CD4-positive, alpha-beta T cell treated with Interleukin-17A for 4 hours (primary cell): ENCODE measurements at regions not wholly inside any gene's neighbourhood (a gene's known extent, or its start where the extent isn't known, plus 50 kb on each side); places are given as distances from the start of the nearest gene placed in this dataset.

ENCODE experiments used
- DNase-seq: peaks from one replicate; pipeline ENCODE4 v3.0.0-alpha.2; 2020; ENCODE audit warnings: mixed read lengths

DNA sequence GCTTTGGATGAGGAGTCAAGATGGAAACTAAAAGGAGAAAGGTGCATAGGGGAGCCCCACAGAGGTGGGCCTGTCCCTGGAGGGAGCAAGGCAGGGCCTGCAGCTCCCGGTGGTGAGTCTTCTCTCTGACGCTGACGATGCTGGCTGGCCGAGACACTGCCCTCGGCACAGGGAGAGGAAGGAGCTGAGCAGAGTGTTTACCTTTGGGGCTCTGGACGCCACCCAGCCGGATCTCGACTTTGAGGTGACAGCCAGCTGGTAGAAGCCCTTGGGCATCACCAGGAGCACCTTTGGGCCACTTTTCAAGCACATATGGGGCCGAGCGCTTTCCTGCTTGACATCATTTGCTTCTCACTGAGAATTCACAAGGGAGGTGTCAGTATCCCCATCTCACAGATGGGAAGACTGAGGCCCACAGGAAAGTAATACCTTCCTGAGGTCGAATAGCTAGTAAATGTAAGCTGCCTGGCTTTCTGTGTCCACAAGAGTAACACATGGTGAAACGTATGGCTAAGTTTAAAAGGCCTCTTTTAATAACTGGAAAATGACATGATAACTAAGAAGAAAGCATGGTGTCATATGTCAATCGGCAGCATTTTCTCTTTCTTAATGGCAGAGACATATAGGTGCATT is 294.3 kb upstream of the TNRC6C start:
- no peak for DNase-seq

DNA sequence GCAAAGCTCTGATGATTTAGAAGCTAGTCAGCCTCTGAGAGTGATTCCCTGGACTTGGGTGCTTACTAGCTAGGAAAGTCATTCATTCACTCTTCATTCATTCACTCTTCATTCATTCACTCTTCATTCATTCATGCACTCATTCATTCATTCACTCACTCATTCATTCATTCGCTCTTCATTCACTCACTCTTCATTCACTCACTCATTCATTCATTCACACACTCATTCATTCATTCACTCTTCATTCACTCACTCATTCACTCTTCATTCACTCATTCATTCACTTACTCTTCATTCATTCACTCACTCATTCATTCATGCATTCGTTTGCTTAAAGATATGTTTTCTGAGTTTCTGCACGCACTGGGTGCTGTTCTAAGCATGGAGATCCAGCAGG is 292.7 kb upstream of the TNRC6C start:
- DNase-seq: no peak

DNA sequence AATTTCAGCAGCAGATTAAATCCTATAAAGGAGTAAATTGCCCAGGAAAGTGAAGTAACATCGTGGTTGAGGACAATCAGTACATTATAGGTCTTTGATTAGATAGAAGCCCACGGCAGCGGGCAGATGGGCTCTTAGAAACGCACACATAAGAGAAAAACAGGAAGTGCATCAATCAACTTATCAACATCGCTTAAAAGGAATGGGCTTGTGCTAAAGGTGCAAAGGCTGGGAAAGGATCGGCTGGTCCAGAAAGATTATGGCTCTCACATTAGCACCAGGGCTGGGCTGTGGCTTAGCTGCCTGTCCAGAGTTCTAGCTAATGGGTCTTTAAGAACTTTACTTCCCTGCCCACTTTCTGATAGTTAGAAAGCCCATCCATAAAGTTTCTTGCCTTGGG is 292.0 kb upstream of the TNRC6C start:
- no peak for DNase-seq

DNA sequence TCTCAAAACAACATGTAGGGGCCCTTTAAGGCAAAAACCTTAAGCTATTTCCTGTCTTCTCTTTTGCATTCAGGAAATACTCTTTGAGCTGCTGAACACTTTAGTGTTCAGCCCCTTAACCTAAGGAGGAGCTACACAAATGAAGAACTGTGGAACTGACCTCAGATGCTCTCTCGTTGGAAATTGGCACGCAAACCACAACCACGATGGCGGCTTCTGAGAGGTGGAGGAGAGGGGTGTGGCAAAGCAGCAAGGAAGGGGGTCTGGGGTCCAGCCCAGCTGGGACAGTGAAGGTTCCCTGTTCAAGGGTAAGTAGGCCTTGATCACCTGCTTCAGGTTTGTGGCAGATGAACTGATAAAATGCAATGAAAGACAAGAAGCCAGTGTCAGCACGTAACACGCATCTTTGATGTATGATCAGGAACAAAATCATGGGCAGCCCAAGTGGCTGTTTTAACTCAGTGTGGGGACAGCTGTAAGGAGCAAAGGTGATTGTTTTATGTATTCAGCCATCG is 291.6 kb upstream of the TNRC6C start:
- DNase-seq: peak; percentile 71

DNA sequence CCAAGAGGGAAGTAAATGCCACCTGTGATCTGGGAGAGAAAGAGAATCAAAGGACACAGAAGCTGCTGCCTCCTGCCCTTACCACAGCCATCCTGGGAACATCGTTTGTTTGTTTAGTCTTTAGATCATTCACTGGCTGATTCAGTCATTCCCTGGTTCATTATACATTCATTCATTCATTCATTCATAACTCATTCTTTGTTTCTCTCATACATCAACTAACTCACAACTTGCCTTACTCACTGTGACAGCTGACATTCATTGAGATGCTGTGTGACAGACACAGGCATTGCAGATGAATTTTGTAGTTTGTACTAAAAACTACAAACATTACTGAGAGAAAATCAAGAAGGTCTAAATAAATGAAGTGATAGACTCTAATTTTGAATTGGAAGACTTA is 291.0 kb upstream of the TNRC6C start:
- no peak for DNase-seq

DNA sequence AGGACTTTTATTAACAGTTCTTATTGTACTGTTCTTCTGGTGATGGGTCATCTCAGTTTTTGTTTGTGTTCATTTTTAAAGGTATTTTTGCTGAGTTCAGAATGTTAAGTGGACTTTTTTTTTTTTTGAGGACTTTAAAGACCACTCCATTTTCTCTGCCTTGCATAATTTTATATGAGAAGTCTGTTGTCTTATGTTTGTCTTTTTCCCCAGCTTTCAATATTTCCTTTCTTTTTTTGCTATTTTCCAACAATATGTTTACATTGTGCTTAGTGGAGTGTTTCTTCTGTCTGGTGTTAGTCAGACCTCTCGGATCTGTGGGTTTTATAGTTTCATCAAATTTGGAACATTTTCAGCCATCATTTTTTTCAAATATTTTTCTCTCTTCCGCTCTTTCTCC is 290.0 kb upstream of the TNRC6C start:
- DNase-seq: no peak

DNA sequence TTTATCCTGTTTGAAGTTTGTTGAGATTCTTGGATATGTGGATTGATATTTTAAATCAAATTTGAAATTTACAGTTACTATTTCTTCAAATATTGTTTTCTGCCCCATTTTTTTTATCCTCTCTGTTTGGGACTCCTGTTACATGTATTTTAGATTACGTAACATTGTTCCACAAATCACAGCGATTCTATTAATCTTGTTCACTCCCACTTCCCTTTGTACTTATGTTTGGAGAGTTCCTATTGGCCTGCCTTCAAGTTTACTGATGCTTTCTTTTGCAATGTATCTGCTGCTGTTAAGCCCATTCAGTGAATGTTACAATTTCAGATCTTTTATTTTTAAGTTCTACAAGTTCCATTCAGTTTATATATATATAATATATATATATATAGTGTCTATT is 288.3 kb upstream of the TNRC6C start:
- no peak for DNase-seq

DNA sequence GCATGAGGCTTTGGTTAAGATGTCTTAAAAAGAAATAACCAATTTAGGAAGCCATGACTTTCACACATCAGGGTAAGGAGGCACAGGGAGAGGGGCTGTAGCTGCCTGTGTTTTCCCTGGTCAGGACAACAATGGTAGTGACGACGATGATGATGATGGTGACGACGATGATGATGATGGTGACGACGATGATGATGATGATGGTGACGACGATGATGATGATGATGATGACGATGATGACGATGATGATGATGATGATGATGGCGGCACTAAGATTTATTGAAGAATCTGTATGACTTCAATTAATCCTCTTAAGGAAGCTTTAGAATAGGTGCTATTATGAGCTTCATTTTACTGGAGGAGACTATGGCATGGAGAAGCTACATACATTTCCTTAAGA is 284.1 kb upstream of the TNRC6C start:
- no peak for DNase-seq

DNA sequence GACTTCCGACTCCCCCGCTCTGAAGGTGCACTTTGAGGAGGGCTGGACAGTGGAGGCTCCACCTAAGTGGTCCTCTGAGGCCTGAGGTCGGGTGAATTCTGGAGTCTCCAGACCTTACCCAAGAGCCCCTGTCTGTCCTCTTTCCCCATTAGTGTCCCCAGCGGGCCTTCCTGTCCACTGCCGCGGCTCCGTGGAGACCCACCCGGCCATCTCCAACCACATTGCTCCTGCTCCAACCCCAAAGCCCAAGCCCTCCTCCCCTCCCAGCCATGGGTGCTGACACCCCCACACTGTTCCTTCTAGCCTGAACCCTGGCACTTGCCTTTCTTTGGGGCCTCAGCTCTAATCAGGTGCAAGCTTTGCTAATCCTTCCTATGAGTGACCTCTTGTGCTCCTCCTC is 283.1 kb upstream of the TNRC6C start:
- no peak for DNase-seq

DNA sequence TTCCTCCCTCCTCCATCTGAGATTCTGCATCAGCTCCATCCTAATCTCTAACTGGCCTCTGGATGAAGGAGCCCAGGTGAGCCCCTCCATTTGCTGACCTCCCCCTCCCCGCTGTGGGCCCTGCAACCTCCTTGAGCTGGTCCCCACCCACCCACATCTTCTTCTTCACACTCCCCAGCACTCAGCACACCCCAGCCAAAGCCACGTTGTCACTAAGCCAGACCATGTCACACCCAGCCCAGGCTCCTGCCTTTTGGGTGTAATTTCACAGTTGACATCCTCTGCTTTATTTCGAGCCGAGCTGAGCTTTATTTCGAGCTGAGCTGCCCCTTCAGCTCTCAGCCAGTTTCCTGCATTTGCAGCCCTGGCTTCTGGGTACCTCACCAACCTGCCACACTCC is 282.7 kb upstream of the TNRC6C start:
- DNase-seq: no peak

DNA sequence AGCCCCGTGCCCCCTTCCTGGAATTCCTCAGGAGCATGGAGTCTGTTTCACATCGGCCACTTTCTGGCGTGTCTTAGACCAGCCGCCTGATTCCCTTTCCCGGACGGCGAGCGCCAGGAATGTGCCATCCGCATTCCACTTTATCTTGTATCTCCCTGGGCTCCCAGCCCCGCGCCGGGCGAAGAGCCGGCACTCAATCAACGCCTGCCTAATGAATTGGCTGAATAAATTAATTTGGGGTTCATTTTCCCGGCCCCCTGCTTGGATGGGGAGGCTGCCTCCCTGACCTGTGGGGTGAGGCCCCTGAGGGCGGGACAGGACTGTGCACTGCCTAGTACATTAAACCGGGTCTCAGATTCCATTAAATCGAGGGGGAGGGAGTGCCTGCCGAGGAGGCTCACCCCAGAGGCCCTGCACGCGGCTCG is 282.3 kb upstream of the TNRC6C start:
- DNase-seq: no peak

DNA sequence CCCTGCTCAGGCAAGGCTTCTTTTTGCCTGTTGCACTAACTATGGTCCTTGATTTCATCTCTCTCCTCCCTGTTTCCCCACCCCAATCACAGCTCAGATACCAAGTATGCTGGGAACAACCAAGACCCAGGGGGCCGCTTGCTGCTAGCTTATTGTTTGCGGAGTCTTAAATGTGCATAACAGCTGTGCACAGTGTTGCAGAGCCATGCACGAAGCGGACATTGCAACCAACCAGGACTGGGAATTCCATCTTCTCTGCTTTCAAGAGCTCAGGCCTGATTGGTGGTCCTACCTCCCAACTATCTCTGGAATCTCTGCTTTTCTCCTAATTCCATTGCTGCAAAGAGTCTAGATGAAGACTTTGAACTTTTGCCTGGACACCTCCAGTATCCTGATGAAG is 281.3 kb upstream of the TNRC6C start:
- no peak for DNase-seq

DNA sequence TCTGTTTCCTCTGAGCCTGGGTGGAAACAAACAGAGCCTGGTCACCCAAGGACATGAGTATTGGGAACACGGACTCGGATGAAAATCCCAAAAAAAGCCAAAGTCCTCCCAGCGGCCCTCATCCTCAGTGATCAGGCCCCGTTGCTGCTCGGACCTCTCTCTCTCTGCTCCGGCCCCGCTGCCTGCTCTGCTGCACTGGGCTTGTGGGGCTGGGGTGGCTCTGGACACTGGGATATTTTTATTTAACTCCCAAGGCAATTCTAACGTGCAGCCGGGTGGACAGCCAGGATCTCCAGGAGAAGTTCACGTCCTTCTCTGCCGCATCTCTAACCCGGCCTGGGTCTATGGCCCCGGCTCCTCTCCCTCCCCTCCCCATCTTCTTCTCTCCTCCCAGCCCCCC is 280.9 kb upstream of the TNRC6C start:
- DNase-seq: no peak

DNA sequence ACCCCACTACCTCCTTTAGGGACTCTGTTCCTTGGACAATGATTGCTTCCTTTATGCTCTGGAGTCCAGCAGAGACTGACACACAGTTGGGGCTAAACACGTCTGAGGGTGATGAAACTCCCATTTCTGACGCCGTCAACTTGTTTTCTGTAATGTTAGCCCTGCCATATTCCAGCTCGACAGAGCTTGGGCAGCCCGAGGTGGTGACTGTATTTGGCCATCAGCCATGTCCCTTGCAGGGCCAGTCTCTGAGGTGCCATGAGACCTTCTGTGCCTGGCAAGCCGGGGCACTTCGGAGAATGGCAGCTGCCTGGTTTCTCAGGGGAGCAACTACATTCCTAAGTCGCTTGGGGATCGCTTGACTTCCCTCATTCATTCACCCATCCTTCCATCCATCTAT is 278.9 kb upstream of the TNRC6C start:
- no peak for DNase-seq

DNA sequence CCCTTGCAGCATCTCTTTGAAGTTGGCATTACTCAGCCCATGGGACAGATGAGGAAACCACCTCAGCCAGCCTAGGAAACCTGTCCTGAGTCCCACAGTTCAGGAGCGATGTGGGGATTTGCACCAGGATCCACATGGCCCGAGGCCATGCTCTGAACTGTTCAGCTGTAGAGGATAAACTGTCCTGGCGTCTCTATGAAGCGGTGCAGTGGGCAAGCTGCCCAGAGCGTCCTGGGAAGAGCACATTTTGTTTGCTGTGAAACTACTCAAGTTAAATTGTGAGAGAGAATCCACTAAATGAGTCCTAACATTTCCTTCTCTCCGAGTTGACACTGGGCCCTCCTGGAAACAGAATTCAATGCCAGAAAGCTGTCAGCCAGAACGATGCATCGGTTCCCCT is 276.6 kb upstream of the TNRC6C start:
- no peak for DNase-seq

DNA sequence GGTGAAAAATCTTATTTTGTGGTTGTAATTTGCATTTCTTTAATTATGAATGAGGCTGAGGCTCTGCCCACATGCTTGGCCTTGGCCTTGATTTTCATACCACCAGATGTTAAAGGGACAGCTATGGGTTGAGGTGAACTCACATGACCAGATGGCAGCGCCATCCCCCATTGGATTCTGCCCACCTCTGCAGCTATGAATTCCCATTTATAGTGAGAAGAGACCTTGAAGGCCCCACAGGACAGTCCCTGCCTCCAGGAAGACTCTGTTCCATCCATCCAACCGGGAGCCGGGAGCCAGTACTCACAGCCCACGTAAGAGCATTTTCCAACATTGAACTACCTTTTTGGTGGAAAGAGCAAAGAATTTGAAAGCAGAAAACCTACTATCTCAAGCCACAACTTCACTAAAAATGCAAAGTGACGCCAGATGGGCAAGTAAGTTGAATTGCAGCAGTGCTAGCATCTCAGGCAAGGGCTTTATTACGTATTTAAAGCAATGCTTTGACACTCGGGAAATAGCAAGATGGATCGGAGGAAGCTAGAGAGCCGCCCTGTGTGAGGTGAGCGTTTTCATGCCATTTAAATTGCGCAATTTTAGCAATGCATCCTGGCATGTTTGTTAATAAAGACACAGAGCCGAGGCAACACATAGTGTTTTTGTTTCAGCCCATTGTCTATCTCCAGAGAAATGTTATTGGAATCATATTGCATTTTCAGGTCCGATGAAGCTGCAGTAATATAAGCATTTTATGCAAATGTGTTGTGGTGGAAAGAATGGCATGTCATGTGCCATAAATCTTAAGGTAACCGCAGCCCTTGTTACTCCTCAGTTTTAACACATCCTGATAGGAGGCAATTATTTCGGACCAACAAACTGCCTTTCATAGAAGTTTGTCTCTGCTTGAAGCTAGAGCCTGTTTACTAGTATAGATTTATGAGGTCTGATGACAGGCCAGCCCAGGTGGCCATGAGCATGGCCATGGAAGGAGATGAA is 273.4 kb upstream of the TNRC6C start:
- no peak for DNase-seq

DNA sequence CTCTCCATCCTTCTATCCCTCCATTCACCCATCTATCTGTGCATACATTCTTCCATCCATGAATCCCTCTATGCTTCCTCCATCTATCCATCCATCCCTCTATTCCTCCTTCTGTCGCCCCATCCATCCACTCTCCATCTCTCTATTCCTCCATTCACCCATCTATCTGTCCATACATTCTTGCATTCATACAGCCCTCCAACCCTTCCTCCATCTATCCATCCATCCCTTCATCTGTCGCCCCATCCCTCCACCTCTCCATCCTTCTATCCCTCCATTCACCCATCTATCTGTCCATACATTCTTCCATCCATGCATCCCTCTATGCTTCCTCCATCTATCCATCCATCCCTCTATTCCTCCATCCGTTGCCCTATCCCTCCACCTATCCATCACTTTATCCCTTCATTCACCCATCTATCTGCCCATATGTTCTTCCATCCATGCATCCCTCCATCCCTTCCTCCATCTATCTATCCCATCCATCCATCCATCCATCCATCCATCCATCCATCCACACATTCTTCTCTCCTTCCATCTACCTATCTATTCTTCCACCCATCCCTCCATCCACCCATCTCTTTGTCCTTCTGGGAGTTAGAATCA is 272.5 kb upstream of the TNRC6C start:
- no peak for DNase-seq

DNA sequence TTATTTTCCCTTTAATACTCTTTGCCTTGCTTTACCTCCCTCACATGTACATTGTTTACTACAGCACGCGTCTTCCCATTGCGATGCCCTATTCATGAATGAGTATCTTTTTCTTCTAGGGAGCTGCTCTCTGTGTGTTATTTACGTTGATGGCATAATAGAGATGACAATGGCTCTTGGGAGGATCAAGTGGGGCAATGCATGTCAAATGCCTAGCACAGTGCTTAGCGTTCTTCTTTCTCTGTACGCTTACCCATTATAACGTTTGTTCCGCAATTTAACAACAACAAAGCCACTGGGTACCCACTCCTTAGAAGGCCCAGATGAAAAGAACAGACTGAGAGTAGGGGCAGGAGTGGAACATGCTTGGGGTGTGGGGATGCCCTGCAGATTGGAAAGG is 271.6 kb upstream of the TNRC6C start:
- DNase-seq: no peak

DNA sequence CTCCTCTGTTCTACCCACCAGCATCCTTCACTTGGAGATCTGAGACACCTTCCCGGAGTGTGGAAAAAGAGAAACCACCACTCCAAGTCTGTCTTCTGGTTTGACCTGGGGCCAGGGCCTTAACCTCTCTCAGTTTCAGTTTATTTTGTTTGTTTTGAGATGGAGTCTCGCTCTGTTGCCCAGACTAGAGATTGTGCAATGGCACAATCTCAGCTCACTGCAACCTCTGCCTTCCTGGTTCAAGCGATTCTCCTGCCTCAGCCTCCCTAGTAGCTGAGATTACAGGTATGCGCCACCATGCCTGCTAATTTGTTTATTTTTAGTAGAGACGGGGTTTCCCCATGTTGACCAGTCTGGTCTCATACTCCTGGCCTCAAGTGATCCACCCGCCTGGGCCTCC is 271.1 kb upstream of the TNRC6C start:
- no peak for DNase-seq

DNA sequence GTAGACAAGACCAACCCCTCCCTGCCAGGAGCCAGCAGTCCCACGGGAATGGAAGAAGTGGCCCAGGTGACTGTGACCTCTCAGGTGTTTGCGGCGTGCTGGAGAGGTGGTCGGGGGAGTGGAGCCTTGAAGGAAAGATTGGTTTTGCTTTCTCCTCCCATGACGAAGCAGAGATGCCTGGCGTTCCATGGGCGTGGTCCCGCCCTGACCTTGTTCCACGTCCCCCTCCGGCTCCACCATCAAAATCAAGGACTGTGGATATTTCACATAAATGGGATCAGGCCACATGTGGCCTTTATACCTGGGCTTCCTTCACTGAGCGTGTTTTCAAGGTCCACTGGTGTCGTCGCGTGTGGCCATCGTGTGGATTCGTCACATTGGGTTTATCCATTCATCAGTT is 270.6 kb upstream of the TNRC6C start:
- DNase-seq: no peak

DNA sequence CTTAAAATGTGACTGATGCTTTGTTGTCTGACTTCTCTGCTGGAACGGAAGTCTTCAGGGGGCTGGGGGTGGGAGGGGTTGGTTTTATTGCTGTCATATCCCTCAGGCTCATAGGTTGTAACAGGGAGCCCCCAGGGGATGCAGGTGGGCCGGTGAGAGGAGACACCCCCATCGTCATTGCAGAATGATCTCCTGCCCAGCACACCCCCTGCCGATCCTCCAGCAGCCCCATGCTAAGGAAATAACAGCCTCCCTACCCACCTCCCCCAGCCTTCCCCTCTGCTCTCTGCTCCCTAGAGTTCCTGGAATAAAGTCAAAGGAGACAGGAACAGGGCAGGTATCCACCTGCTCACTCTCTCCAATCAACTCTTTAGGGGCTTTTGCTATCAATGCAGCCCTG is 270.1 kb upstream of the TNRC6C start:
- no peak for DNase-seq

DNA sequence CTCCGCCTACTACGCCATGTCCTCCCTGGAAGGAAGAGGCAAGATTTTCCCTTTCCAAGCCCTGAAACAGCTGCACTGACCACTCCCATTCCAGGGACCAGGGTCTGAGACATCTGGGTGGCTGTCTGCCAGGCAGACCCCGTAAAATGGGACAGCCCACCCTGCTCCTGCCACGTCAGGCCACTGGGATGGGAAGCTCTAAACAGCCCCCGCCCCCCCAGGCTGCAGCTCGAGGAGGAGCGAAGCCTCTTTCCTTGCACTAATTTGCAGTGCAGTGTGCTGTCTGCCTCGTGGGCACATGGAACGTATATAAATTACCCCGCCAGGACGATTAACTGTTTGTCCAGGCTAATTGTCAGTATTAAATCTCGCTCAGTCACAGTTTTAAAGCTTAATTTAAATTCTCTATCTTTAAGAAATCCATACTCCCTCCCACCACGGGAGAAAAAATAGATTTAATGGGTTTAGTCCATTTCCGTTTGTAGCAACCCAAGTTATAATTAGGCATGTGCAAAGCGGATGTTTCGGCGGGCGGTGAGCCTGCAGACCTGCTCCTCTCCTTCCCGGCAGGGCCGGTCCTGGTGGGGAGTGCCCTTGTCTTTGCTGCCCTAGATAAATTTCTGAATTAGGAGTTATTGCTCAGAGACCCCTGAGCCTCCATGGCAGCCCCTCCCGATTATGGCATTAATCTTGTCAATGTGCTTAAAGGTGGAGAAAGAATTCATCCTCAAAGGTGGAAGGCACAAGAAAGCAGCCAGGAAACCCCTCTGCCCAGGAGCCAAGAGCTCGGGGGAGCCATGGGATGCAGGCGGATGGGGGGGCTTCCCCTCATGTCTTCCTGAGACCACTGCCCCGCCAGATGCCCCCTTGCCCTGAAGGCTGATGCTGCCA is 268.0 kb upstream of the TNRC6C start:
- peak; percentile 47 for DNase-seq
